HG03175 (cell line): ENCODE measurements at regions not wholly inside any gene's neighbourhood (a gene's known extent, or its start where the extent isn't known, plus 50 kb on each side); places are given as distances from the start of the nearest gene placed in this dataset.

Experiments used
- ATAC-seq: cut with Tn5 transposase; IDR thresholded peaks from one replicate; pipeline ENCODE4 v1.9.1; 2021; ENCODE audit warnings: mild to moderate bottlenecking, moderate library complexity; ENCODE audit not compliant: unreplicated experiment

DNA sequence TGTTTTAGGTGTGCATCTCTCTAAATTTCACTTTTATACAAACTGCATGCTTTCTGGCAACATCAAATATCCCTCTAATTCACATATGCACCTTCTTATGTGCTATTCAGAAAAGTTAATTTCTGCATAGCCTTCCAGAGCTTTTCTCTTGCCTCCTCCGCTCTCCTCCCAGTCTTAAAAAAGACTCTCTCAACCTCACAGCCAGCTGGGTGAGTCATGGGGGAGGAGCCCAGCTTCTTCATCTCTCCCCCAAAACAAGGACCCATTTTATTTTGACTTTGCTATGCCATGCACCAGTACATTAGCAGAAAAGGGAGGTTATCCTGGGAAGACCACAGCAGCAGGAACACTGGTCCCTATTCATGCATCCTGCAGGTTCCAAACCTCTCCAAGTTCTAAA is 234.4 kb downstream of the KCNA4 start:
- ATAC-seq: no peak

DNA sequence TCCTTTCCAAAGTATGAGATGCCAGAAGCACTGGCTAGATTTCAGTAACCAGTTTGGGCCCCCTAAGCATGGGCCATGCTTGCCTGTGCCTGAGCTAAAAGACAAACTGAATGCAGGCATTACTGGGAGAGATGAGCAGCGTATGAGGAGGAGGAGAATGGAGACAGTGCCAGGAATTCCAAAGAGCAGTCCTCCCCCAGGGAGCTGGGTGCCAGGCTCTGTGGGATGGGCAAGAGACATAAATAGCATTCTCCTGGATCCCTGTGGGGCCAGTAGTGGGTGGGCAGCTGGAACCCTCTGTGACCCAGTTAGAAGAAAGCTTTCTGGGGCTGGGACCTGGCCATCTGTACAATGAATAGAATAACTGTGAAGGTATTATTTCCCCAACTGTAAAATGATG is 235.6 kb downstream of the KCNA4 start:
- no peak for ATAC-seq

DNA sequence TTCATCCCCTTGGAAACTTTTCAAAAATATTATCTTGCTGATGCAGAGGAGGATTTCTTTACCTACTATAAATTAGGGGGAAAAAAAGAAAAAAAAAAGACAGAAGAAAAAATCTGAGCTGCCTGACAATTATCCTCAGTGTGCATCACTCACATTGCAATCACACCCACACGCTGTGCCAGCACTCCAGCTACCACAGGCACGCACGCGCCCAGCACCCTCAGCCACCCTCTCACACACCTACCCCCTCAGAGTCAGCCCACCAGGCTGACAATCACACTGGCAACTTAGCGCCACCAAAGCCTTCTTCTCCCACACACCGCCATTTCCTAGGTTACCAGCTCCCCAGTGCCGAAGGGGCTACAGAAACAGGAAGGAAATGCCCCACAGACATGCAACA is 236.1 kb downstream of the KCNA4 start:
- no peak for ATAC-seq

DNA sequence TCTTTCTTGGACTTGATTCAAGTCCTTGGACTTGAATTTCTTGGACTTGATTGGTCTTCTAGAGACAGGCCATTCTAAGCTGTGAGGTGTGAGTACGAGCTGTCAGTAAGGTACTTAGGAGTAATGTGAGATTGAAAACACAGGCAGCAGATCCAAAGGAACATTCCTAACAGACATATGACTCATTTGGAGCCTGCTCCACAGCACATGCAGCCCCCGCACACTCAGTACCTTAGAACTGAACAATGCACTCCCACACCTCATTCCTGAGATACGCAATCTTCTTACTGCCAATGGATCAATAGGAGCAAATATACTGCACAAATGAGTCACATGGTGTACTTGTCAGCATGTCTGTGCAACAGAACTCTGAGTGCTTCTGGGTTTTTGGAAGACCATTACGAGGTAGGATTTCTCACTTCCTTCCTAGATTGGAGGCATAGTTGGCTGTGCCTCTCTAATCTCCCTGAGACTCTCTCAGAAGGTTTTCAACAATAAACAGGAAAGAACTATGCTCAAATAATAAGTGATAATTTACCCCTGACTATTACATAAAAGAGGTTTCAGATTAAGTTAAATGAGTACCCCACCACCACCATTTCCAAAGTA is 243.1 kb downstream of the KCNA4 start:
- ATAC-seq: no peak

DNA sequence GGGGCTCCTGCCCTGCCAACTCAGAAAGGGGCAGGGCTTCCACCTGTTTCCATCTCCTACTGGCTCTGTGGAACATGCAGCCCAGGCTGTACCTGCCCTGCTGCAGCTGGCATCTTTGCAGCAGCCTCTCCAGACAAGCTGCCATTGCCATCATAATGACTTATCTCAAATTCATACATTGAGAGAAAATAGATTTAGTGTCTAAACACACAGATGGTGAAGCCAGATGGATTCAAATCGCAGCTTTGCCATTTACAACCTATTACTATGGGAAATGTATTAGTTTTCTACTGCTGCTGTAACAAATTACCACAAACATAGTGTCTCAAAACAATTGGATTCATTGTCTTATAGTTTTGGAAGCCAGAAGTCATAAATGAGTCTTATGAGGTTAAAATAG is 260.0 kb downstream of the KCNA4 start:
- ATAC-seq: no peak

DNA sequence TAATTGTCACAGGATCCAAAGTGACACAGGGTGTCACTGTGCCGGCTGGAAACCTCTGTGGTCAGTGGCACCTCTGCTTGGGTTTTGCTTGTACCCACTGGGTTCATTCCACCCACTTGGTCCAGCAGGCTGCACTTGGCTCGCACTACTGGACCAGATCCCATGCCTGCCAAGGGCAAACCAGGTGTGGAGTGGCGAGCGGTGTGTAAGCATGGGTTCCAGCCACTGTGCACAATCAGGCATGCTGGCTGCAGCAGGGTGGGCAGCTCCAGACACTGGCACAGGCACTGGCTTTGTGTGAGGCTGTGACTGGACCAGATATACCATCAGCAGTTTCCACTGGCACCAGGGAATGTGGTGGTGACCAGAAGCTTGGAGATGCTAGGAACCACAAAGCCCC is 261.4 kb downstream of the KCNA4 start:
- ATAC-seq: no peak

DNA sequence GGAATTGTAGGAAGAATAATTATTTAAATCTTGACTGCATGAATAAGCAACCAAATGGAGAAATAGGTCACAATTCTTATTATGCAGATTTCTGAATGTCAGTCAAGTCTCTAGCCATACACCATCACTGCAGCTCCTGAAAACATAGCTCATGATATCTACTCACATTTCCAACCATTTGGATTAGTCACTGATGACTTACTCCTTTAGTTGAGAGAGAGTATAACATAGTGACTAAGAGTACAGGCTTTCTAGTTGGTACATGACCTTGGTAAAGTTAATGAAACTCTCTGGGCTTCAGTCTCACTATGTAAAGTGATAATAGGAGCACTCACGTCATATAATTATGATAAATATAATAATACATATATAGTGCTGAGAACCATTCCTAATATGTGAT is 265.2 kb downstream of the KCNA4 start:
- ATAC-seq: no peak

DNA sequence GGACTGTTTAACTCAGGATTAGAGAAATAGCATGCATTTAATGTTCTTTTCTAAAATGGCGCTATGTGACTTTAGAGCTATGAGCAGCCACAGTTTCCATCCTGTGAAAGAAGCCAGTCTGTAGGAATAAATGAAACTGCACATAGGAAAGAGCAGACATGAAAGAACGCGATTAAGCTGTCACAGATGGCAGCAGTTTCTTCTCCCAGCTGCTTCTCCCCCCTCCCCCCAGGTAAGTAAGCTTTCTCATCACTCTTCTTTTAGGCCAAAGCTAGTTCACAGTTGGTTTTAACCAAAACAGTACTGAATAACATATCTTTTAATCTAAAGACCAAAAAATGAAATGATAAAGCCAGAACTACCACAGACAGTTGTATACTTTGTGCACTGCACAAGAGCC is 266.4 kb downstream of the KCNA4 start:
- ATAC-seq: no peak

DNA sequence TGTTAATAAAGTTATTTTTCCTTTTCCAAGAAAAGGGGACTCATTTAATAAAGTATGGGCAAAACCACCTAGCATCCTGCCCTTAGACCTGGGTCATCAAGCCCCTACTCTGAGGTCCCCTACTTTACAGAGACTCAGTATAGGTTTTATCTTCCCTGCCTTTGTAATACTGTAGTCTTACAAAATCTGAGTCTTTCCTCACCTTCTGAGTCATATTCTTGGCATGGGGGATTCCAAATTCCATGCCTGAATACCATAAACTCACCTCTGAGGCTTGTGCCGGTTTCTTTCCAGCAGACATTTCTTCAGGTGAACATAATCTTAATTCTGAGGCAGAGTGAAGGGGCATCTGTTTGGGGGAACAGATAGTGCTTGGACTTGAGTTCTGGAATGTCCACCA is 282.5 kb downstream of the KCNA4 start:
- ATAC-seq: no peak

DNA sequence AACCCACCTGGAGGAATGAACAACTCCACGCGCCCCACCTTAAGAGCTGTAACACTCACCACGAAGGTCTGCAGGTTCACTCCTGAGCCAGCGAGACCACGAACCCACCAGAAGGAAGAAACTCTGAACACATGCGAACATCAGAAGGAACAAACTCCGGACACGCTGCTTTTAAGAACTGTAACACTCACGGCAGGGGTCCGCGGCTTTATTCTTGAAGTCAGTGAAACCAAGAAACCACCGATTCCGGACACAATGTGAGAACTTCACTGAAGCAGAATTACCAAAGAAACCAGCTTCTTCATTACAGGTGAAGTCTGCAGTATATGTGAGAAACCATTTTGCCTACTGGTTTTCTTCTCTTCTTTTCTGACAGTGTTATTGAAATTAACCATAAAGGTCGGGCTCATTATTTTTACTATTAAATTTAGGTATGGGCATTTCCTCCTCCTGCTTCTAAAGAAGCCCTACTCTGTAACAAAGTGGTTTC is 303.0 kb downstream of the KCNA4 start:
- ATAC-seq: no peak

DNA sequence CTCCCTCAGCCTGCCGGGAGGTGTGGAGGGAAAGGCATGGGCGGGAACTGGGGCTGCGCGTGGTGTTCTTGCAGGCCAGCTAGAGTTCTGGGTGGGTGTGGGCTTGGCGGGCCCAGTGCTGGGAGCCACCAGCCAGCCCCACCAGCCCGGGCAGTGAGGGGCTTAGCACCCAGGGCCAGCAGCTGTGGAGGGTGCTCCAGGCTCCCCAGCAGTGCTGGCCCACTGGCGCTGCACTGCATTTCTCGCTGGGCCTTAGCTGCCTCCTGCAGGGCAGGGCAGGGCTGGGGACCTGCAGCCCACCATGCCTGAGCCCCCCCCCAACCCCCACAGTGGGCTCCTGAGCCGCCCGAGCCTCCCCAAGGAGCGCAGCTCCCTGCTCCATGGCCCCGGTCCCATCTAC is 304.2 kb downstream of the KCNA4 start:
- no peak for ATAC-seq

DNA sequence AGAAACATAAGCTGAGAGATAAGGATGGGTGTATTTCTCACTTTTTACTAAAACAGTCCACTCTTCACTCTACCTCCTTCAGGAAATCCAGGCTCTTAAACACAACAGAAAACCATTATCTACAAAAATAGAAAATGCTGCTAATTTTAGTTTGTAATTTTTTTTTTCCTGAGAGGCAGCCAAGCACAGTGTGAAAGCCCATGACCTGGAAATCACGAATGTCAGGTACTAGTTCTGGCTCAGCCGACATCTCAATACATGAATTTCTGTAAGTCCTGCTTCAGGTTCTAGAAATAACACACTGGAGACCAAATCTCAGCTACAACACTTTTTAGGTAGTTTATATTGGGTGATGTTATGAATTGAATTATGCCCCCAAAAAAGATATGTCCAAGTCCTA is 308.9 kb downstream of the KCNA4 start:
- no peak for ATAC-seq

DNA sequence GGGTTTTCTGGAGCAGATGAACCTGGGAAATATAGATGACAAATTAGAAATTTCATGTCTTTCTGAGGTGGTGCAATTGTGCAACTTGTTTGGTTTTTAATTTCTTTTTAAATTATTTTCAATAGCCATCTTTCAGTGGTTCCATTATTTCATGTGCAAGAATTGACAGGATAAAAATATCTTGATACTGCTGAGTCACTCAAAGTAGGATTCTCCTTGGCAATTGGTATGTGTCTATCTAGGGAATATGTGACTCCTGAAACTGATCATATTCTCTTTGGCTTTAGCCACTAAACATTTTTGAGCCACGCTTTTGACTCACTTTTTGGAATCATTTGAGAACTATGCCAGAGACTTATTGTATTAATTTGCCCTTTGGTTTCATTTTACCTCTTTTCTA is 331.5 kb downstream of the KCNA4 start:
- no peak for ATAC-seq

DNA sequence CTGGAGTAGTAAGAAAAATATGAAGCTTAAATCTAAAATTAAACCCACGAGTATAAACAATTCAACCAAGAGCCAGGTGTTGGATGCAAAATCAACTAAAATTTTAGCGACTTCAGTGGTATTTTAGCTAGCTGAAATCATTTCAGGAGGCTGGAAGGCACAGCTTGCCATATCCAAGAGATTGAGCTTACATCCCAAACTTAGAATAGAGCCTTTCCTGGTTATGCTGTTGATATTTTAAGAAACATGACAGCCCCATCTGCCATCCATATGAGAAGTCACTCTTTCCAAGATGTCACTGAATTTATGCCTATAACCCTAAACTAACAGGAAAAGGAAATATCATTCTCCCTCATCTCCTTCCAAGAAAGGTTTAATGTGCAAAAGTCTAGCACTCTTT is 334.0 kb downstream of the KCNA4 start:
- ATAC-seq: no peak

DNA sequence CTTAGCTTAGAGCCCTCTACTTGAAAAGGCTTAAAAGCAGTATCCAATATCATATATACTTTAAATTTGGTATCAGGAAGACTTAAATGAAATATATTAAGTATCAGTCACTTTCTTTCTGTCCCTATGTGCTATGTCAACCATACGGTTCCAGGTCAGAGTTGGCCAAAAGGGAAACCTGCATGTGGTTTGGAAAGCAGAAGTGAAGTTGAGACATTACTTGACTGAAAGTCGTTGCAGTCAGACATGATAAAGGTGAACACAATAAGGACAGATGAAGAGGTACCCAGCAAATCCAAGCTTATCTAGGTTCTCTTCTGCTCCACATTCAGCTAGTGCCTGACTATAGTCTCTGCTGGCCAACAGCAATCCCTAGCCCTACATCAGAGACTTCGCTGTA is 336.8 kb downstream of the KCNA4 start:
- ATAC-seq: peak; percentile 83

DNA sequence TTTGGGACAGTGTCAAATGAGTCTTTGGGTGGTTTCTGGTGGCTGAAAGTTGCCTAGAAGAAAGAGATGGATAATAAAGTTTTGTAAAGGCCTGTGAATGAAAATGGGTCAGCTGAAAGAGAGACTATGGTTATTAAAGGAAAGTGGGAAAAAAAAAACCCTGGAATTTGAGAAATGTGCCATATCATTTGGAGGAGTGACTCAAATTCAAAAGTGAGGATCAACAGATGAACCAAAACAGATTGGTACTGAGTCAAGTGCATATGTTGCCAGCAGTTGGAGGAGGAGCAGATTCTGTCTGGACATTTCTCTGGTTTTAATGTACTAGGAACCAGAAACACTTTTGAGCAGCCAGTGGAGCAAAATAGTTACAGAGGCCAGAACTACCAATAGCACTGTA is 339.8 kb downstream of the KCNA4 start:
- no peak for ATAC-seq

DNA sequence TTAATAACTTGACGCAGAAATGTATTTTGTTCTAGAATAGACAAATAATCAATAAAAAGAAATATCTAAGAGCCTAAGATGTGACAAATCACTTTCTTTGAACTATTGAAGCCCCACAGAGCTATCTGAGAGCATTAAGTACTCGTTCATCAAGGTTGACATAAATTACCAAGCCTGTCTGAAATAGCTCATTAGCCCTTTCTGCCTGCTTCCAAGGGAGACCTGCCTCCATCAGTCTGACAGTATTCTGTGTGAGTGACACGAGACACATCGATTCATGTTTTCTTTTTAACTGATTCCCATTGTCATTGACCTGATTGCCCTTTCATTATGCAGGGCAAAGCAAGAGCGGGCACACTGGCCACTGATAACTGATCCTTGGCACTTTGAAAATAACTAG is 347.5 kb downstream of the KCNA4 start:
- ATAC-seq: no peak

DNA sequence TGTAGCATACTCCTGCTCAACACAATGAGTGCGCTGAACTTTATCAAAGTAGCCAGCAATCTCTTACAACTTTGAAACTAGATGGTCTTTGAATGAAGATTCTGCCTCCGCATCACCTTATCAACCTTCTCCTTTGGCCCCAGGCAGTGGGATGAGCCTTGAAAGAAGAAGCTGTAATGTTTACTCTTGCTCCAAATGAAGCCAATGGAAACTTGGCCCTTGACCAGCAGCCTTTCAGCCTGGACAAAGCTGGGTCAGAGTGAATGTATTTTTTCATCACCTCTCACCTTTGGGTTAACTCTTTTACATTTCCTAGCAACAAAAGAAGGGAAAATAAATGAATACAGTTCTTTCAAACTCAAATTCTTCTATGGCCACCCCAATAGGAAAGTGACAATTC is 359.1 kb downstream of the KCNA4 start:
- ATAC-seq: no peak

DNA sequence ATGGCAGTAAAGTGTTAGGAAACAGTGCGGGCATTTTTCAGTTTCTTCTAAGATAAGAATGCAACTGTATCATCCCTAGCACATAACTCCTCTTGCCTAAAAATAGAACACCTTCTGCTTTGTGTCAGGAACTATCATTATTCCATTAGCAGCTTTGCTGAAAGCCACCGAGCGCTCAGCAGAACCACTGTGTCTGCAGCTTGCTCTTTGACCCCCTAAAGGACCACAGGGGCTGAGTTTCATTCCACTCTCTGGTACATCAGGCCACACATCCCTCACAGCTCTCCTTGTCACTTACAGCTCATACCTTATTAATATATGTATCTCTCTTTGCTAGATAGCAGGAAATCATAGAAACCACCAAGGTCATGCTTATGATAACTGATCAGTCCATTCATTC is 360.2 kb downstream of the KCNA4 start:
- no peak for ATAC-seq

DNA sequence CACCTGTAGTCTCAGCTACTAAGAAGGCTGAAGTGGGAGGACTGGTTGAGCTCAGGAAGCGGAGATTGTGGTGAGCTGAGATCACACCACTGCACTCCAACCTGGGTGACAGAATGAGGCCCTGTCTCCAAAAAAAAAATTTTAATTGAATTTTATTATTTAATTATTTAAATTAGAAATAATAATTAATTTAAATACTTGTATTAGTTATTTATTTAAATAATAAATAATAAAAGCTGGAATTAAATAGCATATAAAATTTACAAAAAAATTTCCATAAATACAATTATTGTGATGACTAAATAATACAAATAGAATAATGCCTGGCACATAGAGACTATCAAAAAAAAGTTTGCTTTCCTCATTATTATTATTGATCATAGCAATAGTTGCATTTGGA is 371.5 kb downstream of the KCNA4 start:
- ATAC-seq: no peak

DNA sequence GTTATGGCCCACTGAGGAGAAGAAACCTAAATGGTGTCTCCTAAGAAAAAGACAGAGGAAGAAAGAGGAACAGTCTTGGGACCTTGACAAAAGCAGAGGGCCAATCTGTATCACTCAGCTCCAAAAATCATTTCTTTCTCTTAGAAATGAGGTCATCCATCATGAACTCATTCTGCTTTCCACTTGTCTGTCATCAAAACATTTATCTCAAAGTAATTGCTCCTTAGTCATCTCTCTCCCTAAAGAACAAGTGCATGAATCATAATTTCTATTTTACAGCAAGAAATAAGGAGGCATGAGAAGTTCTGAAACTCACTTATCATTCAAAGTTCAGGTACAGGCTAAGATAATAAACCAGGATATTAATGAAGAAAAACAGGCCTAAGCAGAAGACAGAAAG is 375.6 kb downstream of the KCNA4 start:
- ATAC-seq: no peak

DNA sequence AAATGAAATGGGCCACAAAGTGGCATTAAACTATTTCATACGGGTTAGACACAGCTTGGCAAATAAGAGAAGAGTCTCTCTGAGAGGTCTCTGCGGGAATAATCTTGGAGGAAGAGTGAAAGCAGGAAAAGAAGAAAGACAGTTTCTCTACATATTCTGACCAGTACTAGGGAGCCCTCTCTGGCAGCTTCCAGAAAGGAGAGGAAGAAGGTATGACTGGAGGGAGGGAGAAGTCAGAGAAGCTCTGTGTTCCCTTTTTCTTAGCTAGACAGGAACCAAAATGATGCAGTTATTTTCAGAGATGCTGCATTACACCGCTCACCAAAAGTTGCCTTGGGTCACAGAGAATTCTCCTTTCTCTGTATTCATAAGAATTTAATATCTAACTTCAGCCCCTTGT is 382.1 kb downstream of the KCNA4 start:
- ATAC-seq: no peak

DNA sequence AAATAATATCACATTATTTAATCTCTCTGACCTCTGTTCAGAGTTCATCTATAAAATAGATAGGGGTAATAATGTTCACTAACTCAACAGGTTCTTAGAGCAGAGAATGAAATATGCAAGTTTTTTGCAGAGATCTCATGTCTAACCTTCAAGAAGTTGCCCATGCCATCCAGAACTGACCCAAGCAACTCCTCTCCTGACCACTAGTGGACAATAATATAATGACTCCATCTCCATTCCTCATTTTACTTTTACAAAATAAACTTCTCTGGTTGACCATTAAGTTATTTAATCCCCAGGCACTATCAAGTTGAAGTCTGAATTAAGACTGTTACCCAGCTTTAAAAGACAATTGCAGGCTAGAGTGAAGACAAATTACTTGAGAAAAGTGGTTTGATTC is 382.6 kb downstream of the KCNA4 start:
- ATAC-seq: no peak

DNA sequence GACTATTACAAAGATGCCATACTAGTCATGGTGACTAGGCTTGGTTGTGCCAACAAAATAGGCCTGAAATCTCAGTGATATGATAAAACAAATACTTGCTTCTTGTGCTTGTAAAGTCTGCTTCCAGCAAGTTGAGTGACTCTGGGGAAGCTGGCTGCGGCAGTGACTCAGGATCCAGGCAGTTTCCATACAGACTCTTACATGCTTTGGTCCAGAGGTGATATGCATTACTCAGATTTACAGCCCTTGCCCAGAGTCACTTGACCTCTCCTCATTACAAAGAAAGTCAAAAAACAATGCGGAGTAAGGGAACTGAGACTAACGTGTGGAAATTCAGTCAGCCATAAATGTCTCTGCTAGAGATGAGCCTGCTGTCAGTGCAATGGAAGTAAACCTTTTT is 387.5 kb downstream of the KCNA4 start:
- ATAC-seq: no peak
